NCI-H345 treated with DMSO at 0.1 percent for 48 hours (cell line): ENCODE measurements at regions not wholly inside any gene's neighbourhood (a gene's known extent, or its start where the extent isn't known, plus 50 kb on each side); places are given as distances from the start of the nearest gene placed in this dataset.

Experiments
- DNase-seq: peaks from one replicate; lab custom pipeline; 2025; ENCODE audit not compliant: unreplicated experiment; lab: John Stamatoyannopoulos, UW

GRCh38 chr2:108067820-108068405, 81.6 kb downstream of the SLC5A7 start:
- DNase-seq, result no peak

- no peak for DNase-seq
Observed at GRCh38 chr2:108069515-108070310, 83.4 kb downstream of the SLC5A7 start.

GRCh38 chr2:108073415-108074072, 87.2 kb downstream of the SLC5A7 start:
- no peak for DNase-seq

- DNase-seq, result no peak
Observed at GRCh38 chr2:108074150-108074549, 87.8 kb downstream of the SLC5A7 start.

- peak; percentile 80 for DNase-seq
Observed at GRCh38 chr2:108074946-108075345, 88.6 kb downstream of the SLC5A7 start.

- DNase-seq, result no peak
Observed at GRCh38 chr2:108076527-108076926, 90.2 kb downstream of the SLC5A7 start.

DNA sequence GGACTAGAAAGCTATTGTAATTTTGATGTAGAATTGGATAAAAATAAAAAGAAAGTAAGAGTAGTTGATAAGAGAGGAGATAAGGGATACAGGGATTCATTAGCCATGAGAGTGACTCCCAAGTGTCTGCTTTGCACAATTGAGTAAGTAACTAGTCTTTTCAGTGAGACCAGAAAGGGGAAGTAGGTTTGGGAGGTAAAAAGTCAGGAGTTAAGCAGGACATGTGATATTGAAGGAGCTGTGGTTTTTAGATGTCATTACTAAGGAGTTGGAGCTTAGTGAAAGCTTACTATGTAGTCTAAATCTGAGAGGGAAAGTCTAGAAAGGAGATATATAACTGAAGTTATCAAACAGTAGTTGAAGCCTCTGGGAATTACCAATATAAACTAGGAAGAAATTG, 93.4 kb downstream of the SLC5A7 start:
- DNase-seq, result no peak

GRCh38 chr2:108080177-108080576, 93.9 kb downstream of the SLC5A7 start:
- DNase-seq, result no peak

GRCh38 chr2:108082978-108083377, 96.7 kb downstream of the SLC5A7 start:
- DNase-seq, result no peak

GRCh38 chr2:108084311-108084710, 98.0 kb downstream of the SLC5A7 start:
- no peak for DNase-seq

- no peak for DNase-seq
Observed at GRCh38 chr2:108092886-108093285, 106.6 kb downstream of the SLC5A7 start.

- DNase-seq, result no peak
Observed at GRCh38 chr2:108101481-108101880, 115.2 kb downstream of the SLC5A7 start.

DNA sequence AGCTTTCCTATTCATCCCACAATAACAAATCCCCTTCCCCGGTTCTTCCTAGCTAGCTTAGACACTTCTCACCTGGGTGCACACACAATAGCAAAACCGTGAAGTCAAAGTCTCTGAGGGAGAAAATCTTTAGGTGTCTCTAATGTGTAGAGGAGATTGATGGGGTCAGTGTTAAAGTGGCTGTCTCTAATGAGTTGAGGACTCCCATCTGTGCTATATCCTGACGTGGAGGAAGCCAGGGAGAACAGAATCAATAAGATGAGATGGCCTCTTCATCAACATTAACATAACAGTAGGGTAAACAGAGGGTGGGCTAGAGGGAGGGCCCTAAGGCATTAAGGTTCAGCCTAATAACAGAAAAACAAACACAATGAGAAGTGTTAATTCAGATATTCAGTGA, 120.4 kb downstream of the SLC5A7 start:
- DNase-seq, result peak; percentile 50

DNA sequence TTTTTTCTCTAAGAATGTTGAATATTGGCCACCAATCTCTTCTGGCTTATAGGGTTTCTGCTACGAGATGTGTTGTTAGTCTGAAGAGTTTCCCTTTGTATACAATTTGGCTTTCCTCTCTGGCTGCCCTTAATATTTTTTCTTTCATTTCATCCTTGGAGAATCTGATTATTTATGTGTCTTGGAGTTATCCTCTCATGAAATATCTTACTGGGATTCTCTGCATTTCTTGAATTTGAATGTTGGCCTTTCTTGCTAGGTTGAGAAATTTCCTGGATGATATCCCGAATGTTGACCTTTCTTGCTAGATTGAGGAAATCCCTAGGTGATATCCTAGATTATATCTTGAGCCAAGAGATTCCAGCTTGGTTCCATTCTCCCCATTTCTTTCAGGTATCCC, 125.6 kb downstream of the SLC5A7 start:
- no peak for DNase-seq

DNA sequence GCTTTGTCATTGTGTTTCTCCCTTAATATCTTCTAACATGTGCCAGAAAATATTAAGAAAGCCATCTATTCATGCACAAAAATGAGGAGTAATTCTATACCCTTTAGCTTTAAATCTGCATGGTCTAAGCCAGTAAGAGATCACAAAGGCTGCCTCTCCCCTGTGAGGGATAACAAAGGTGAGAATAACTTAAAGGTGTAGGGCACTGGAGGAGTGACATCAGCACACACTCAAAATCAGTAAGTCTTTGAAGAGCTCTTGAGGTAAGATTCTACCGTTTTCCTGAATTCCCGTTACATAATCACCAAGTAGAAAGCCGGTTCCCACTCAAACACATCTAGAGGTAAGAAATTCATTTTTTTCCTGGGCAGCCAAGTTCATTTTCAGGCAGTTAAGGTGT, 123.9 kb upstream of the SULT1C3 start:
- DNase-seq, result no peak

DNA sequence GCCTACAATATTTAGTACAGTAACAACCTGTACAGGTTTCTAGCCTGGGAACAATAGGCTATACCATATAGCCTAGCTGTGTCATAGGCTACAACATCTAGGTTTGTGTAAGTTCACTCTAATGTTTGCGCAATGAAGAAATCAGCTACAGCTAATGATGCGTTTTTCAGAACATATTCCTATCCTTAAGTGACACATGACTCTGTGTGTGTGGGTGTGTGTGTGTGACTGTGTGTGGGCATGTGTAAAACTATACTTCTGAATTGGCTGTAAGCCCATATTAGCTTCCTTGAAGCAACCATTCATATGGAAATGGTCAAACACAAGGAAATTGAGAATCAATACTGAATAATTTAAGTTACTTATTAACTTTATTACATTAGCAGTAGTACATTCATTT, 120.8 kb upstream of the SULT1C3 start:
- DNase-seq, result no peak

GRCh38 chr2:108119492-108119891, 120.3 kb upstream of the SULT1C3 start:
- DNase-seq, result no peak

DNA sequence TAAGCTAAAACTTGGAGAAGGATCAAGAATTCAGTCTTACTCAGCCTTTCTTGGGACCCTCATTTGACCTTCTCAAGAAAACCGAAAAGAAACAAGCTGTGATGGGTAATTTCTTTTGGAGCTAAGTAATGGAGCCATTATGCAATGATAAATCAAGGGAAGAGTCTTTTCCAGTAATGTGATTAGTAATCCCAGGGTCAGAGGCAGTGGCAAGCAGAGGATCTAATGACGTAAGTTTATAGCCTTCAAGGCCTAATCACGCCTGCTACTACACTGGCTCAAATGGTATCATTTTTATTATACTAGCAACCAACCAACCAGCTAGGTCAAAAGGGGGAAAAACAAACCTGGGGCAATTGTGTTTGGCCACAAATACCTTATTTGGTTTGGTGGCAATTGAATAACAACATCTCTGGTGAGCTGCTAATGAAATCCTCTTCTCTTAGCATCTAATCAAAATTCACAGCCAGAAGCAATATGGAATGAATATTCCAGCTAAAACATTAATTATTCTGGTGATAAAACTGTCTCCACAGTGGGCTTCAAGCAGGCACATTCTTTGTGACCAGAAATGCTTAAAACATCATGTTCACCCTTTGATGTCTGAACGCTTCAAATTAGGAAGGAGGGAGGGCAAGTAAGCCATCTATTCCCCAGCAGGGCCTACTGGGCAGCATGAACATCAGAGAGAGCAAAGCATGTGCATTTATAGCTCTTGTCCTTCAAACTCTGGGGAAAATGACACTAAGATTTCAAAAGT, 114.9 kb upstream of the SULT1C3 start:
- no peak for DNase-seq

- no peak for DNase-seq
Observed at GRCh38 chr2:108125581-108125980, 114.2 kb upstream of the SULT1C3 start.

DNA sequence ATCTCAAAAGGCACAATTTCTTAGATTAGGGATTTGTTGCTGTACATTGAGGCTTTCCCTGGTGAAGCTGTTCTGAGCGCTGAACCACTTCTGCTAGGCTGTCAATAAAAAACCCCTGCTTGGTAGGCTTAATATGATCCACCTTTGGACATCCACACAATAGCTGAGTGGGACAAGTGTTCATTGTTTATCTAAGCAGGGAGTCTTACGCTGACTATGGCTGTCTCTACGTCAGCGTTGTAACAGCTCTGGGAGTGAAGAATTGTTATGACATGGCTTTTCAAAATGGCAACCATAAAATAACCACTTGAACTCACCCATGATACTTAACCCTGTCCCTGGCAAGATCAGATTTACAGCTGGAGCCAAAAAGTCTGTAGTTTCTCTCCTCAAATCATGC, 111.5 kb upstream of the SULT1C3 start:
- DNase-seq, result peak; percentile 72

DNA sequence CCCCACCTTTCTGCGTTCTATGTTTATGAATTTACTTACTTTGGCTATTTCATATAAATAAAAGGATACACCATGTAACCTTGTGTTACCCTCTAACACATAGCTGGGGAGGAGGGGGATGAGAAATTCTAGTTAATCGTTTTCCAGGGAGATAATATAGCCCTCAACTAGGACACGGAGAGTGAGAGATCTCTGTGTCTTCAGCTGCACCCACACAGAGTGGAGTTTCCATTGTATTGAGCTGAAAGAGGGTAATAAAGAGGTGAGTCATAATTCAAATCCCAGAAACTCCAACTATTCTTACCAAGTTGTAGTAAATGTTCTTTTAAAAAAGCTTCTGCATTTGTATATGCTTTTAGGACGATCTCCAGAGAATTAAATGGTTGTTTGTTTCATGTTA, 110.1 kb upstream of the SULT1C3 start:
- no peak for DNase-seq

GRCh38 chr2:108133457-108133856, 106.3 kb upstream of the SULT1C3 start:
- DNase-seq, result no peak
